NCI-H446 (cell line): ENCODE measurements at regions not wholly inside any gene's neighbourhood (a gene's known extent, or its start where the extent isn't known, plus 50 kb on each side); places are given as distances from the start of the nearest gene placed in this dataset.
"Not testable (repeated sequence)": the region's sequence is repeated elsewhere in the genome, so short reads cannot be mapped to it uniquely, and the experiment has no call there.

Experiments
- DNase-seq, 2 experiments: peaks; one replicate each; lab custom pipeline; 2025; lab: John Stamatoyannopoulos, UW

GRCh38 chr5:143955141-143955540 lies 143.2 kb downstream of the HMHB1 start:
- no peak for DNase-seq

- DNase-seq, result no peak
Measured at GRCh38 chr5:143957455-143957854, 145.5 kb downstream of the HMHB1 start.

- DNase-seq, result no peak
Measured at GRCh38 chr5:143962201-143962600, 150.2 kb downstream of the HMHB1 start.

- DNase-seq, result no peak
Measured at GRCh38 chr5:143964919-143965318, 153.0 kb downstream of the HMHB1 start.

GRCh38 chr5:143966280-143966679 lies 154.3 kb downstream of the HMHB1 start:
- no peak for DNase-seq

- peak; percentile 37 to 68 for DNase-seq
Measured at GRCh38 chr5:143968071-143968878, 156.3 kb downstream of the HMHB1 start.

GRCh38 chr5:143970159-143970558 lies 158.2 kb downstream of the HMHB1 start:
- no peak for DNase-seq

GRCh38 chr5:143972068-143972467 lies 160.1 kb downstream of the HMHB1 start:
- no peak for DNase-seq

- DNase-seq, result no peak
Measured at GRCh38 chr5:143976055-143976454, 164.1 kb downstream of the HMHB1 start.

GRCh38 chr5:143977891-143978461 lies 166.0 kb downstream of the HMHB1 start:
- DNase-seq, result no peak

- DNase-seq, result no peak
Measured at GRCh38 chr5:143979044-143979690, 167.2 kb downstream of the HMHB1 start.

- DNase-seq, result no peak
Measured at GRCh38 chr5:143980506-143980905, 168.5 kb downstream of the HMHB1 start.

GRCh38 chr5:143982957-143983356 lies 171.0 kb downstream of the HMHB1 start:
- not testable (repeated sequence) for DNase-seq

GRCh38 chr5:143985832-143986515 lies 174.0 kb downstream of the HMHB1 start:
- no peak for DNase-seq

GRCh38 chr5:143986516-143987212 lies 174.7 kb downstream of the HMHB1 start:
- peak in 1 of 2 experiments; percentile 5 for DNase-seq

GRCh38 chr5:143987264-143987663 lies 175.3 kb downstream of the HMHB1 start:
- no peak for DNase-seq

- no peak for DNase-seq
Measured at GRCh38 chr5:143987751-143988560, 176.0 kb downstream of the HMHB1 start.

GRCh38 chr5:143992496-143992895 lies 178.0 kb downstream of the YIPF5 start:
- DNase-seq, result no peak

GRCh38 chr5:144002876-144003275 lies 167.6 kb downstream of the YIPF5 start:
- DNase-seq, result no peak

GRCh38 chr5:144003636-144004035 lies 166.8 kb downstream of the YIPF5 start:
- DNase-seq, result no peak

- DNase-seq, result no peak
Measured at GRCh38 chr5:144004146-144004545, 166.3 kb downstream of the YIPF5 start.
